ENCODE measurements at regions not wholly inside any gene's neighbourhood (a gene's known extent, or its start where the extent isn't known, plus 50 kb on each side); places are given as distances from the start of the nearest gene placed in this dataset.
"Not testable (repeated sequence)": the region's sequence is repeated elsewhere in the genome, so short reads cannot be mapped to it uniquely, and the experiment has no call there.

DNA sequence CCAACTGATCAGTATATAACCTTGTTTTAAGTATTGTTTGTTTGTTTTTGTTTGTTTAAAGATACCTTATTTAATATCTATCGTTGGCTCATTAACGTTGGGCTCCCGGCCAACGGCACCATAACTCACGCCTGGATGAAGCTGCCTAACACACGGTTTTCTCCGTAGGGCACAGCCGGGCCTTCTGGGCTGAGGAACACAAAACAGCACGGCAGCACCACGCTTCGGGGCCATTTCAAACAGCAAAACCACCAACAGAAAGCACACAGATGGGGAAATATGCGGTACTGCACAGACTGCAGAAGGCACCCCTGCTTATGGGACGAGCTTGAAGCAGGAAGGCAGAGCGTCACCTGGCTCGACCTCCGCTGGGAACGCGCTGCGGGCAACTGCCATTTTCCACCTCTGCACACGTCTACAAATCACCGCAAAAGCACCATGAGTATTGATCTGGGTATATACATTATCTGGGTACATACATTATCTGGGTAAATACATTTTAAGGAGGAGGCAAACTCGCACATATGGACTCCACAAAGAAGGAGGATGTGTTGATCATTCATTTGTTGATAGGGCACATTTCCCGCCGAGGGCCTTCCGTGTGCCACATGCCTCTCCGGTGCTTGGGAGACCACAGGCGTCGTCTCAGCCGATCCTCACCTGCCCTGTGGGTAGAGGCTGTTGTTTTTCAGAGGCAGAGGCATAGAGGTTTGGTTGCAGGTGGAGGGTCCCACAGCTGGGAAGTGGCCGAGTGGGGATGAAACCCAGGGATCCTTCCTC is 123.7 kb upstream of the ATP2B2 start:
- no peak for DNase-seq

GRCh38 chr3:10629671-10630040 is 124.3 kb upstream of the ATP2B2 start:
- DNase-seq: no peak

- DNase-seq: no peak
Measured at GRCh38 chr3:10631224-10631623, 125.8 kb upstream of the ATP2B2 start.

DNA sequence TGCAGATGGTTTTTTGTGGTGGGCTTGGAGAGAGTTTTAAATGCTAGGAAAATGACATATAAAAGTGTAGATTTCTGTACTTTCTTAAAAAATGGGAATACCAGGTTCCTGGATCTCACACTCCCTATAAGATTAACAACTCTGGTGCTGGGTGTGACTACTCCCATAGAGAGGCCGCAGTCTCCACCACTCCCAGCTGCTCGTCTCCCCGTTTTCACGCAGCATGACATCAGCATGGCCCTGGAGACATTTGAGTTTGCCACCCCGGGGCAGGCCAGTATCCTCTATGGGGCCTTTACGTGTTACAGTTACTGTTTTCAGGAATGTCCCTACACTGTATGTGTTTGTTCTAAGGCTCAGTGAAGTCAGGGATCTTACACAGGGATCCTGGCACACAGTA is 126.7 kb upstream of the ATP2B2 start:
- no peak for DNase-seq

- no peak for DNase-seq
Measured at GRCh38 chr3:10632741-10633140, 127.4 kb upstream of the ATP2B2 start.

DNA sequence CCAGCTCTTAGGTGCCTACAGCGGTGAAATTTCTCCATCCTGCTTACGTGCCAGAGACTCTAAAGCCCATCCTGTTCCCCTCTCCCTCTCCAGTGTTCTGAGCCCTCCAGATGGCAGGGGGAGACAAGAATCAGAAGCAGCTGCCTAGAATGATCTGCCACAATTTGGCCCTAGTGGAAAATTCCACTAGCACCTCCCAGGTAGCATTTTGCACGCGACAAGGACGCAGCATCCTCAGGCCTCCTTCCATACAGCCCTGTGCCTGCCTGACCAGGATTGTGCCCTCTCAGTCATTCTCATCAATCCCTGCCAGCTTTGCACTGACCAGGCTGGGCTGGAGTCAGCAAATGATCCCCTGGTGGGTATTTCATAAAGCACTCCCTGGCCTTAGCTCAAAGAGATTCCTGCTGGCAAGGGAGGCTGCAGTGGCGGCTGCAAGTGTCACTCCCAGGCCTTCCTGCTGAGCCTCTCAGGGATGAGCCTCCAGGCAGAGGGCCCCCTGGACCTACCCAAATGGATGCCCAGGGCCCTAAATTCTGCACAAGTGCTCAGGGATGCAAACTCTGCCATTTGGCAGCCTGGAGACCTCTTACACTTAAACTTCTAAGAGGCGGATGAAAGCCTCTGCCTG is 130.2 kb upstream of the ATP2B2 start:
- DNase-seq: no peak

DNA sequence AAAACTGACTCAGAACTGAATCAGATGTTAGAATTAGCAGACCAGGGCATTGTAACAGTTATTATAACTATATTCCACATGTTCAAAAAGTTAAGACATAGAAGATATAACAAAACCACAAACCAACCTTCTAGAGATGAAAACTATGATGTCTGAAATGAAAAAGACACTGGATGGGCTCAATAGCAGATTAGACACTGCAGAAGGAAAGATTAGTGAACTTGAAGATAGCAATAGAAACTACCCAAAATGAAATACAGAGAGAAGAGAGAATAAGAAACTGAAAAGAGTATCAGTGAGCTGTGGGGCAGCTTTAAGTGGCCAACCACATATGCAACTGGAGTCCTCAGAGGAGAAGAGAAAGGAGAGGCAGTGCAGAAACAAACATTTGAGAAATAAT is 132.0 kb upstream of the ATP2B2 start:
- no peak for DNase-seq

GRCh38 chr3:10638466-10638865 is 133.1 kb upstream of the ATP2B2 start:
- no peak for DNase-seq

DNA sequence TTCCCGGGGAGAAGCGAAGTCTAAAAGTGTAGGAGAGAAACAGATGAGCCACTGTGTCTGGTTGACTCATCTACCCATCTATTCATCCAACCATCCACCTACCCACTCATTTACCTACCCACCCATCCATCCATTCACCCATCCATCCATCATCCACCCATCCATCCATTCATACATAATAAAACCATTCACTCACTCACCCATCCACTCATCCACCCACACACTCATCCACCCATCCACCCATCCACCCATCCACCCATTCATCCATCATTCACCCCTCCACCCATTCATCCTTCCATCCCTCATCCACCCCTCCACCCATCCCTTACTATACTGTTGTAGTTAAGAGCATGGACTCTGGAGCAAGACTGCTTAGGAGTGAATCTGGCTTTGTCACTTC is 136.4 kb upstream of the ATP2B2 start:
- DNase-seq: no peak

GRCh38 chr3:10644189-10644588 is 138.8 kb upstream of the ATP2B2 start:
- DNase-seq: no peak

- DNase-seq: no peak
Measured at GRCh38 chr3:10645800-10646199, 140.4 kb upstream of the ATP2B2 start.

DNA sequence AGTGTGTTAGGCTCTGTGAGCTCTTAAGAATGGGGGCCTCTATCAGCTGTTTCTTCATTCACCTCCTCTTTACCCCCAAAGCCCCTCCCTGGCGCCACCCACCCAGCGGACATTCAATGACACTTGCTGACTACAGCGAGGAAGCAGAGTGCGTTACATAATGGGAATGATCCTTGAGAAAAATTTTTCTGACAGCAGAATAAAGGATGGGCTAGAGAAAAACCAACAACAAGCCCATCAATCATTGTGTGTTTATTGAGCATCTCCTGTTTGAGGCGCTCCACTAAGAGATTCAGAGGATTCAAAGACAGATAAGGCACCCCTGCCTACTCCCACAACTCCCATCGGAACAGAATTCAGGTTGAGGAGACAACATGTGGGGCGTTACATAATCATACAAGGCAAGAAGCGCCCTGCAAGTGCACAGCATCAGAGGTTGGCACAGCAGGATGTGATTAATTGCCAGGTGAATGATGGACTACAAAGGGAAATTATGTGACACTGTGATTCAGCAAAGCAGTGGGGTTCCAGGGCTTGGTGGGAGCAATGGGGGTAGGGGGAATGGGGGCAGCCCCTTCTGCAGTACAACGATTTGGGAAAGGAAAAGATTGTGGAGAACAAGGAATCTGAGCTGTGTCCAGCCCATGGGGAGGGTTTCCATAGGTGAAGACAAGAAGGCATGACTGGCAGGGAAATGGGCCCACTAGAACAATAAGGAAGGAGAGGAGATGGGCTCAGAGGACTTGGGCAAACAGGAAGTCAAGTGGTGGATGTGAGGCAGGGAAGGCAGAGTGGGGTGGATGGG is 141.3 kb upstream of the ATP2B2 start:
- DNase-seq: no peak

DNA sequence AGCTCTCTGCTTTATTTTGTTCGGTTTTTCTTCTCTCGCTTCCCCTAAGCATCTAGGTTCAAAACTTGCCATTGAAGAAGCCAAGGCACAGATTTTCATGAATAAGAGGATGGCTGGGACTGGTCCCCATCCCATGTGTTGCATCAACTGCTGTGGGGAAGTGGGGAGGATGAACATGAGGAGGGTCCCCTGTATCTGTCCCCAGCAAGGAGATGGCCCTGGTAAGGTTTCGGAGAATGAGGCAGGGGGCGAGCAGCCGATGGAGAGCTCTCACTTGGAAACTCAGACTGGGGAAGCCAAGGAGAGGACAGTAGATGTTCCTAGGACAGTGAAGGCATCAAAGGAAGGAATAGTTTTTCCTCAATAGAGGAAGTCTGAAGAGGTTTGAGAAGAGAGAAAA is 142.0 kb upstream of the ATP2B2 start:
- no peak for DNase-seq

- DNase-seq: no peak
Measured at GRCh38 chr3:10648181-10648580, 142.8 kb upstream of the ATP2B2 start.

GRCh38 chr3:10649463-10649862 is 144.1 kb upstream of the ATP2B2 start:
- not testable (repeated sequence) for DNase-seq

- no peak for DNase-seq
Measured at GRCh38 chr3:10651506-10651905, 146.1 kb upstream of the ATP2B2 start.

- no peak for DNase-seq
Measured at GRCh38 chr3:10653241-10653640, 147.9 kb upstream of the ATP2B2 start.

- DNase-seq: no peak
Measured at GRCh38 chr3:10653866-10654611, 148.7 kb upstream of the ATP2B2 start.

DNA sequence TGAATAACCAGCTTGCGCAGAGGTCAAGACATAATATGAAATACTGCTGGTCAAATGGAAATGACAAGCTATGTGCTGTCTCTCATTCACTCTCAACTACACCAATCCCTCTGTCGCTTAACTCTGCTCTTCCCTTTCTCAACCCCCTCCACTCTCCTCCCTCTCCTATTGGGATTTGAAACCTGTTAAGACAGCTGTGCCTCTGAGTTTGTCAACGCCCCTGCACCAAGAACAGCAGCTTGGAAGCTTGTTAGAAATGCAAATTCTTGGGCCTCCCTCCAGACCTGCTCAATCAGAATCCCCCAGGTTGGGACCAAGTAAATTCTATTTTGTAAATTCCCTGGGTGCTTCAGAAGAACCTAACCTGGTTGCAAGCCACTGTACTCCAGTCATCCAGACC is 149.7 kb upstream of the ATP2B2 start:
- no peak for DNase-seq

- not testable (repeated sequence) for DNase-seq
Measured at GRCh38 chr3:10657339-10657738, 152.0 kb upstream of the ATP2B2 start.

- DNase-seq: no peak
Measured at GRCh38 chr3:10665592-10665991, 150.4 kb upstream of the SLC6A11 start.

DNA sequence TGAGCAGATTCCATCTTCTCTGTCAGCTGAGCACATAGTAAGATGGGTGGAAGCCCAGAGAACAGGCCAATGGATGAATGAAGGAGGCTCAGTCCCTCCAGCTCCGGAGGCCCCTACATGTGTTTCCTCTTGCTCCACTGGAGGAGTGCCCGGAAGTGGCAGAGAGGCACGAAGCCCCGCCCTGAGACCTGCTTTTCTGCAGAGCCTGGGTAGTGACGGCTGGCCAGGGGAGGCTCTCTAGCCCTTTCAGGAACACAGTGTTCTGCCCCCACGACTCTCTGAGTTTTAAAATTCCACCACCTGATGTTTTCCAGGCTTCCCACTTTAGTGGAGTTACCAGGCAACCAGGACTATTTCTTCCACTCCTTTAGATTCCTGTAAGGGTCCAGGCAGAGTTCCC is 149.4 kb upstream of the SLC6A11 start:
- no peak for DNase-seq

- no peak for DNase-seq
Measured at GRCh38 chr3:10667269-10667668, 148.8 kb upstream of the SLC6A11 start.
